Liver (tissue), 8 donors: ENCODE measurements at regions not wholly inside any gene's neighbourhood (a gene's known extent, or its start where the extent isn't known, plus 50 kb on each side); places are given as distances from the start of the nearest gene placed in this dataset.

Source experiments
- DNase-seq: peaks from one replicate; pipeline ENCODE4 v3.0.0-alpha.2; 2017; ENCODE audit warnings: low spot score
- H3K27ac ChIP-seq, 2 donors: one replicate each; pipeline ENCODE4 v1.7.0; 2013; ENCODE audit warnings: inconsistent platforms in 2 of 2, low read length in 2 of 2, control low read depth in 1 of 2, low read depth in 1 of 2, mild to moderate bottlenecking in 1 of 2
- H3K27me3 ChIP-seq, 4 donors: one replicate each; pipeline versions ENCODE4 v1.6.1 to v1.7.0; 2013; ENCODE audit warnings: low read length in 3 of 4, inconsistent platforms in 1 of 4, mild to moderate bottlenecking in 1 of 4, moderate library complexity in 1 of 4; ENCODE audit not compliant: control insufficient read depth in 4 of 4, insufficient read depth in 4 of 4
- H3K36me3 ChIP-seq, 4 donors: one replicate each; pipeline versions ENCODE4 v1.6.1 to v1.7.0; 2013; ENCODE audit warnings: low read length in 3 of 4, mild to moderate bottlenecking in 3 of 4, low read depth in 1 of 4, moderate library complexity in 1 of 4; ENCODE audit not compliant: control insufficient read depth in 4 of 4, insufficient read depth in 3 of 4
- H3K4me1 ChIP-seq, 4 donors: one replicate each; pipeline versions ENCODE4 v1.6.1 to v1.7.0; 2013; ENCODE audit warnings: low read length in 3 of 4, mild to moderate bottlenecking in 3 of 4, moderate library complexity in 1 of 4; ENCODE audit not compliant: control insufficient read depth in 4 of 4, insufficient read depth in 4 of 4
- H3K4me3 ChIP-seq, 3 donors: one replicate each; pipeline versions ENCODE4 v1.6.1 to v1.7.0; 2013; ENCODE audit warnings: low read length in 3 of 3, control low read depth in 1 of 3, low read depth in 1 of 3, mild to moderate bottlenecking in 1 of 3
- H3K9ac ChIP-seq, 2 donors: one replicate each; pipeline ENCODE4 v1.7.0; 2013; ENCODE audit warnings: low read length in 2 of 2, mild to moderate bottlenecking in 2 of 2, moderate library complexity in 2 of 2, control low read depth in 1 of 2, low read depth in 1 of 2
- H3K9me3 ChIP-seq, 4 donors: one replicate each; pipeline versions ENCODE4 v1.6.1 to v1.7.0; 2013; ENCODE audit warnings: low read length in 3 of 4; ENCODE audit not compliant: control insufficient read depth in 4 of 4
- ATF3 ChIP-seq: IDR thresholded peaks from 2 replicates; pipeline ENCODE4 v1.6.1; 2016; ENCODE audit warnings: antibody characterized with exemption
- CTCF ChIP-seq: fragments of 150-350 bp; IDR thresholded peaks from 2 replicates; pipeline ENCODE4 v1.5.1; 2017; ENCODE audit warnings: improper control_type of control experiment, low read depth, low read length; ENCODE audit not compliant: missing input control
- EGR1 ChIP-seq, 2 donors: IDR thresholded peaks; 2 replicates each; pipeline ENCODE4 v1.6.1; 2016 to 2018; ENCODE audit warnings: antibody characterized with exemption in 2 of 2, low read depth in 2 of 2
- FOXA1 ChIP-seq: IDR thresholded peaks from 2 replicates; pipeline ENCODE4 v1.6.1; 2016; ENCODE audit warnings: antibody characterized with exemption
- FOXA2 ChIP-seq: IDR thresholded peaks from 2 replicates; pipeline ENCODE4 v1.6.1; 2016; ENCODE audit warnings: antibody characterized with exemption
- GABPA ChIP-seq, 2 donors: IDR thresholded peaks in 1 of 2; conservative IDR thresholded peaks in 1 of 2; 2 replicates each; pipeline ENCODE4 v1.6.1; 2016; ENCODE audit warnings: antibody characterized with exemption in 2 of 2, mild to moderate bottlenecking in 1 of 2, moderate library complexity in 1 of 2
- HNF4A ChIP-seq, 2 donors: conservative IDR thresholded peaks; 2 replicates each; pipeline ENCODE4 v1.6.1; 2016; ENCODE audit warnings: antibody characterized with exemption in 2 of 2, mild to moderate bottlenecking in 2 of 2
- HNF4G ChIP-seq: IDR thresholded peaks from 2 replicates; pipeline ENCODE4 v1.6.1; 2016; ENCODE audit warnings: antibody characterized with exemption
- JUND ChIP-seq, 2 donors: IDR thresholded peaks; 2 replicates each; pipeline ENCODE4 v1.6.1; 2016; ENCODE audit warnings: antibody characterized with exemption in 2 of 2
- MAX ChIP-seq: IDR thresholded peaks from 2 replicates; pipeline ENCODE4 v1.6.1; 2016; ENCODE audit warnings: antibody characterized with exemption
- RAD21 ChIP-seq, 2 donors: IDR thresholded peaks; 2 replicates each; pipeline ENCODE4 v1.6.1; 2016; ENCODE audit warnings: antibody characterized with exemption in 2 of 2, mild to moderate bottlenecking in 2 of 2
- SP1 ChIP-seq: IDR thresholded peaks from 2 replicates; pipeline ENCODE4 v1.6.1; 2018; ENCODE audit warnings: antibody characterized with exemption, mild to moderate bottlenecking
- TAF1 ChIP-seq: conservative IDR thresholded peaks from 2 replicates; pipeline ENCODE4 v1.6.1; 2016; ENCODE audit warnings: antibody characterized with exemption, mild to moderate bottlenecking
- WGBS: extraction: QIAGEN DNeasy Blood & Tissue Kit; methylation state at CpG from one replicate; pipeline ENCODE4 v1.1.7; 2013; 5-methylcytosine and 5-hydroxymethylcytosine counted together
- TF ChIP-seq, protein P1 (sequence below): IDR thresholded peaks from 2 replicates; pipeline ENCODE4 v1.6.1; 2016; ENCODE audit warnings: antibody characterized with exemption, mild to moderate bottlenecking
- donor health status: healthy.
- donor health status: healthy.
- donor health status: healthy.
- donor health status: healthy.
- donor health status: healthy.

DNA sequence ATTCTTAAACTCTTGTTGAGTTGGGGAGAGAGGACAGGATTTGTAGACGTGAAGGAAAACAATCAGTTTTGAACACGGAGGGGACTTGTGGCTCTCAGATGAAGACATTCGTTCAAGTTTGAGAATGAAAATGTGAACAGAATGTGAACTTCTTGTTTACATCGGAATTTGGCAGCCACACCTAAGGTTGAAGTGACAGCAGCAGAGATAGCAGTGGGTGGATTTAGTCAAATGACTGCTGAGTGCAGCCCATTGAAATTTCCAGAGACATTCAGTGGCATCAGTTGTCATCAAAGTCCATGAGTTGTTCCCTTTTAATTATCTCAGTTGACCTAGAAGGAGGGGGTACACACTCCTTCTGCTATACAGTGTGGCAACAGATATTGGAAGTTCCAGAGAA lies 280.0 kb downstream of the SEMA3D start:
- H3K9me3 ChIP-seq: no peaks in the 10 kb centered on the region
- 75% methylated on average over 4 of the region's 4 CpGs for WGBS

GRCh38 chr7:84904561-84904960 lies 282.3 kb downstream of the SEMA3D start:
- Histone ChIP-seq H3K27ac (no peak overlapping the region), H3K9me3 (no peaks in the 10 kb centered on the region), H3K9ac (no peak overlapping the region), H3K36me3 (no peaks in the 10 kb centered on the region), H3K4me3 (no peak overlapping the region), H3K4me1 (no peaks in the 10 kb centered on the region), H3K27me3 (peaks cover 0 to 3% (median 0%) of the 10 kb centered on the region in 4 donors)
- TF ChIP-seq MAX: no peak
- DNase-seq: no peak

More for the DNA sequence above, 280.0 kb downstream of the SEMA3D start:
- TF ChIP-seq ATF3 (no peak), FOXA2 (no peak), HNF4A (conservative IDR thresholded peaks at IDR 0.05) (no peak), SP1 (no peak), EGR1 (IDR thresholded peaks at IDR 0.05; ENCODE audit: low read depth in 2 of 2) (no peak), RAD21 (IDR thresholded peaks at IDR 0.05) (no peak), JUND (IDR thresholded peaks at IDR 0.05) (no peak), MAX (no peak), HNF4G (no peak), TAF1 (no peak), CTCF (no peak), FOXA1 (no peak)
- TF ChIP-seq, protein P1, sequence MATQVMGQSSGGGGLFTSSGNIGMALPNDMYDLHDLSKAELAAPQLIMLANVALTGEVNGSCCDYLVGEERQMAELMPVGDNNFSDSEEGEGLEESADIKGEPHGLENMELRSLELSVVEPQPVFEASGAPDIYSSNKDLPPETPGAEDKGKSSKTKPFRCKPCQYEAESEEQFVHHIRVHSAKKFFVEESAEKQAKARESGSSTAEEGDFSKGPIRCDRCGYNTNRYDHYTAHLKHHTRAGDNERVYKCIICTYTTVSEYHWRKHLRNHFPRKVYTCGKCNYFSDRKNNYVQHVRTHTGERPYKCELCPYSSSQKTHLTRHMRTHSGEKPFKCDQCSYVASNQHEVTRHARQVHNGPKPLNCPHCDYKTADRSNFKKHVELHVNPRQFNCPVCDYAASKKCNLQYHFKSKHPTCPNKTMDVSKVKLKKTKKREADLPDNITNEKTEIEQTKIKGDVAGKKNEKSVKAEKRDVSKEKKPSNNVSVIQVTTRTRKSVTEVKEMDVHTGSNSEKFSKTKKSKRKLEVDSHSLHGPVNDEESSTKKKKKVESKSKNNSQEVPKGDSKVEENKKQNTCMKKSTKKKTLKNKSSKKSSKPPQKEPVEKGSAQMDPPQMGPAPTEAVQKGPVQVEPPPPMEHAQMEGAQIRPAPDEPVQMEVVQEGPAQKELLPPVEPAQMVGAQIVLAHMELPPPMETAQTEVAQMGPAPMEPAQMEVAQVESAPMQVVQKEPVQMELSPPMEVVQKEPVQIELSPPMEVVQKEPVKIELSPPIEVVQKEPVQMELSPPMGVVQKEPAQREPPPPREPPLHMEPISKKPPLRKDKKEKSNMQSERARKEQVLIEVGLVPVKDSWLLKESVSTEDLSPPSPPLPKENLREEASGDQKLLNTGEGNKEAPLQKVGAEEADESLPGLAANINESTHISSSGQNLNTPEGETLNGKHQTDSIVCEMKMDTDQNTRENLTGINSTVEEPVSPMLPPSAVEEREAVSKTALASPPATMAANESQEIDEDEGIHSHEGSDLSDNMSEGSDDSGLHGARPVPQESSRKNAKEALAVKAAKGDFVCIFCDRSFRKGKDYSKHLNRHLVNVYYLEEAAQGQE: no peak
- Histone ChIP-seq H3K27me3 (peaks cover 0 to 3% (median 0%) of the 10 kb centered on the region in 4 donors), H3K4me1 (no peaks in the 10 kb centered on the region), H3K9ac (no peak overlapping the region), H3K36me3 (no peaks in the 10 kb centered on the region), H3K4me3 (no peak overlapping the region), H3K27ac (no peak overlapping the region)
- DNase-seq: no peak

GRCh38 chr7:84901366-84901765 lies 285.5 kb downstream of the SEMA3D start:
- Histone ChIP-seq H3K36me3 (no peaks in the 10 kb centered on the region), H3K4me1 (no peaks in the 10 kb centered on the region)
- DNase-seq: no peak

More at GRCh38 chr7:84901366-84901765, 285.5 kb downstream of the SEMA3D start:
- no peak overlapping the region for H3K27ac ChIP-seq
- H3K27me3 ChIP-seq: peaks cover 0 to 3% (median 0%) of the 10 kb centered on the region in 4 donors
- no peaks in the 10 kb centered on the region for H3K9me3 ChIP-seq
- no peak overlapping the region for H3K9ac ChIP-seq
- TF ChIP-seq GABPA (IDR thresholded peaks at IDR 0.05 in 1 of 2, conservative IDR thresholded peaks at IDR 0.05 in 1 of 2) (no peak), JUND (IDR thresholded peaks at IDR 0.05) (no peak), FOXA2 (no peak), CTCF (no peak), ATF3 (no peak)
- H3K4me3 ChIP-seq: no peak overlapping the region
